DND-41 (cell line): ENCODE measurements at regions not wholly inside any gene's neighbourhood (a gene's known extent, or its start where the extent isn't known, plus 50 kb on each side); places are given as distances from the start of the nearest gene placed in this dataset.

Experiments used
- ATAC-seq: fragments of 200-7000 bp; cut with Tn5 transposase; 3 replicates; pipeline ENCODE4 v1.9.1; 2021; ENCODE audit warnings: low read depth; ENCODE audit not compliant: insufficient read depth
- DNase-seq: peaks from one replicate; pipeline ENCODE4 v3.0.0-alpha.2; 2020
- H2AFZ ChIP-seq: 2 replicates; pipeline ENCODE4 v1.6.0; 2012; ENCODE audit warnings: low read depth, low read length
- H3K27ac ChIP-seq: 2 replicates; pipeline ENCODE4 v1.5.1; 2012; ENCODE audit warnings: low read length, inconsistent platforms
- H3K27me3 ChIP-seq: fragments of 200-600 bp; sonication (generic); 2 replicates; pipeline ENCODE4 v1.6.0; 2012; ENCODE audit warnings: low read length, mild to moderate bottlenecking, inconsistent platforms; ENCODE audit not compliant: insufficient read depth, poor library complexity
- H3K36me3 ChIP-seq: 2 replicates; pipeline ENCODE4 v1.5.1; 2012; ENCODE audit warnings: low read length, inconsistent platforms; ENCODE audit not compliant: insufficient read depth
- H3K4me1 ChIP-seq: 2 replicates; pipeline ENCODE4 v1.5.1; 2012; ENCODE audit warnings: mild to moderate bottlenecking, low read length; ENCODE audit not compliant: insufficient read depth
- H3K4me2 ChIP-seq: 2 replicates; pipeline ENCODE4 v1.6.0; 2012; ENCODE audit warnings: mild to moderate bottlenecking, moderate library complexity, low read length, inconsistent platforms; ENCODE audit not compliant: insufficient read depth
- H3K4me3 ChIP-seq, 2 experiments: fragments of 200-600 bp in 1 of 2; shearing (Covaris generic) in 1 of 2; 2 replicates each; pipeline ENCODE4 v1.5.1; 2012 to 2016; ENCODE audit warnings: inconsistent platforms in 2 of 2, low read length in 2 of 2, mild to moderate bottlenecking in 2 of 2, low read depth in 1 of 2, moderate library complexity in 1 of 2
- H3K79me2 ChIP-seq: 2 replicates; pipeline ENCODE4 v1.6.0; 2012; ENCODE audit warnings: low read length, inconsistent platforms; ENCODE audit not compliant: insufficient read depth
- H3K9ac ChIP-seq: 2 replicates; pipeline ENCODE4 v1.6.0; 2012; ENCODE audit warnings: low read depth, mild to moderate bottlenecking, inconsistent platforms, low read length, moderate library complexity
- H3K9me3 ChIP-seq: 2 replicates; pipeline ENCODE4 v1.5.1; 2012; ENCODE audit warnings: low read length, moderate library complexity, mild to moderate bottlenecking, inconsistent platforms; ENCODE audit not compliant: insufficient read depth, severe bottlenecking
- H4K20me1 ChIP-seq: 2 replicates; pipeline ENCODE4 v1.6.0; 2012; ENCODE audit warnings: low read length; ENCODE audit not compliant: insufficient read depth
- EZH2 ChIP-seq: IDR thresholded peaks from 3 replicates; pipeline ENCODE4 v1.6.1; 2012; ENCODE audit warnings: borderline replicate concordance, low read depth, mild to moderate bottlenecking, moderate library complexity, low read length, inconsistent platforms; ENCODE audit not compliant: severe bottlenecking
- TF ChIP-seq, protein P1 (sequence below): IDR thresholded peaks from 2 replicates; pipeline ENCODE4 v1.5.1; 2012; ENCODE audit warnings: borderline replicate concordance, low read length, moderate library complexity, mild to moderate bottlenecking; ENCODE audit not compliant: poor library complexity, severe bottlenecking; ENCODE audit errors: extremely low read depth

DNA sequence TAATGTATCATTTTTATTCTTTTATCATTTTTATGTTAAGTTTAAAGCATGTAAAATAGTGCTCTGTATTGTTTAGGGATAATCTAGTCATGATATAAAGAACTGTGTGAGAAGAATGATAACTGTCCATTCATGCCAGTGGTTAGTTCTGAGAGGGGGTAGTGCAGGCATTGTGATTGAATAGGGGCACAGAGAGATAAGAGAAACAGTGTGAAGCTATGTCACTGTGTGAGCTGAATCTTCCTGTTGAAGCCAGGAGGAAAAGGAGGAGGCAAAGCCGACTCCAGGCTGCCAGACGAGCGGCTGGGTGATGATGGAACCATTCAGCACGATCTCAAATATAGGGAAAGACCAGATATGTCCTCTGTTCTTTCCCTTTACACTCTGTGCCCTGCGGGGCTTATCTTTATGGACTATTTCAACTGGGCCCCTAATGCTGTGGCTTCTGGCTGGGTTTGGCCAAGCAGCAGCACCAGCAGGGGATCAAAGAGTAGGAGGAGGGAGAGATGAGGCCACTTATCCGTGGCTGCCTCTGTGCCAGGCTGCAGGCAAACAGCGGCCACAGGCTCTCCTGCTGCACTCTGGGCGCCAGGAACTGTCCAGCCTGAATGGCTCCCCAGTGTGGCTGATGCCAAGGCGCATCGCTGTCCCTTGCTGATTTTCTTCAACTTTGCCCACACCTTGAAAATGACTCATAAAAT, 128.0 kb downstream of the SPP2 start:
- peak overlapping the region; percentile 15; the same call in 1 of the 2 replicates for H3K27ac ChIP-seq
- DNase-seq (no peak), ATAC-seq (peak; percentile 33; the same call in 2 of the 3 replicates)
- H3K4me2 ChIP-seq, result no peak overlapping the region
- no peak for TF ChIP-seq EZH2
- TF ChIP-seq, protein P1, sequence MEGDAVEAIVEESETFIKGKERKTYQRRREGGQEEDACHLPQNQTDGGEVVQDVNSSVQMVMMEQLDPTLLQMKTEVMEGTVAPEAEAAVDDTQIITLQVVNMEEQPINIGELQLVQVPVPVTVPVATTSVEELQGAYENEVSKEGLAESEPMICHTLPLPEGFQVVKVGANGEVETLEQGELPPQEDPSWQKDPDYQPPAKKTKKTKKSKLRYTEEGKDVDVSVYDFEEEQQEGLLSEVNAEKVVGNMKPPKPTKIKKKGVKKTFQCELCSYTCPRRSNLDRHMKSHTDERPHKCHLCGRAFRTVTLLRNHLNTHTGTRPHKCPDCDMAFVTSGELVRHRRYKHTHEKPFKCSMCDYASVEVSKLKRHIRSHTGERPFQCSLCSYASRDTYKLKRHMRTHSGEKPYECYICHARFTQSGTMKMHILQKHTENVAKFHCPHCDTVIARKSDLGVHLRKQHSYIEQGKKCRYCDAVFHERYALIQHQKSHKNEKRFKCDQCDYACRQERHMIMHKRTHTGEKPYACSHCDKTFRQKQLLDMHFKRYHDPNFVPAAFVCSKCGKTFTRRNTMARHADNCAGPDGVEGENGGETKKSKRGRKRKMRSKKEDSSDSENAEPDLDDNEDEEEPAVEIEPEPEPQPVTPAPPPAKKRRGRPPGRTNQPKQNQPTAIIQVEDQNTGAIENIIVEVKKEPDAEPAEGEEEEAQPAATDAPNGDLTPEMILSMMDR, result no peak
- H3K79me2 ChIP-seq, result peaks cover 66% of the 10 kb centered on the region
- no peaks in the 10 kb centered on the region for H3K9me3 ChIP-seq
- peaks cover 15% of the 10 kb centered on the region for H3K36me3 ChIP-seq
- H3K9ac ChIP-seq, result no peak overlapping the region
- no peak overlapping the region for H3K4me3 ChIP-seq
- no peaks in the 10 kb centered on the region for H4K20me1 ChIP-seq
- H3K27me3 ChIP-seq, result no peaks in the 10 kb centered on the region
- H2AFZ ChIP-seq, result no peak overlapping the region
- peaks cover 9% of the 10 kb centered on the region for H3K4me1 ChIP-seq

DNA sequence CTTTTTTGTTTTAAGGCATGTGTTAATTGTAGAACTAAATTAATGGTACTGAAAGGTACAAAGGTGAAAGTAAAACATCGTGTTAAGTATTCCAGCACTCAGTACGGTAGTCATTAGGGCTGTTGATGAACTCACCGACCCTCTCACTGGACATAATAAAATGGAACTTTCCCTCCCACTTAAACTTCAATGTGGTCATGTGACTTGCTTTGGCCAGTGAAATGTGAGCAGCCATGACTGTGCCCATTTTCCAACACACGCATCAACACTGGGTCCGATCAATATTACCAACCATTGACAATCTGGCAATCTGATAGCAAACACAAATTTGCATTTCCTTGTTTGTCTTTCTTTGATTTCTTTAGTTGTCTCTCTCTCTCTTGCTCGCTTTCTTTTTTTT, 125.1 kb downstream of the SPP2 start:
- no peak overlapping the region for H3K27ac ChIP-seq
- H3K4me2 ChIP-seq, result no peak overlapping the region
- H3K9ac ChIP-seq, result no peak overlapping the region
- H2AFZ ChIP-seq, result no peak overlapping the region
- no peak overlapping the region for H3K4me3 ChIP-seq
- no peak for DNase-seq
- H4K20me1 ChIP-seq, result no peaks in the 10 kb centered on the region
- TF ChIP-seq EZH2, result no peak
- TF ChIP-seq, protein P1, result no peak
- H3K4me1 ChIP-seq, result no peaks in the 10 kb centered on the region
- peaks cover 25% of the 10 kb centered on the region for H3K36me3 ChIP-seq
- no peaks in the 10 kb centered on the region for H3K9me3 ChIP-seq
- H3K79me2 ChIP-seq, result peaks cover 39% of the 10 kb centered on the region
- no peak for ATAC-seq
- no peaks in the 10 kb centered on the region for H3K27me3 ChIP-seq

DNA sequence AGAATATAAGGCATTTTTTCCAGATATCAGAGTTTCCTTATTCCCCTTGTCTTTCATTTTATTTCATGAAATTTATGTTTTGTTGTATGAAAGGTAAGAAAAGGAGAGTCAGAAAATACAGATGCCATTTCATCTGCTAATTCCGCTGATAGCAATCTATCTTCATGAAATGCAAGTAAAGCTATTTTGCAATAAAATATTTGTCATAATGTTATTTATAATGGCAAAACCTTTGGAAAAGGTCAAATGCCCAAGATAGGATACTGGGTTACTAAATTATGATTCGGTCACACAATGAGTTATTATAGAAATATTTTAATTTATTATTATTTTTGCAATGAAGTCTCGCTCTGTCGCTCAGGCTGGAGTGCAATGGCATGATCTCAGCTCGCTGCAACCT, 124.2 kb downstream of the SPP2 start:
- no peak for ATAC-seq
- no peaks in the 10 kb centered on the region for H4K20me1 ChIP-seq
- H3K36me3 ChIP-seq, result peaks cover 25% of the 10 kb centered on the region

More for the DNA sequence above, 124.2 kb downstream of the SPP2 start:
- no peak overlapping the region for H2AFZ ChIP-seq
- H3K4me2 ChIP-seq, result no peak overlapping the region
- no peaks in the 10 kb centered on the region for H3K4me1 ChIP-seq
- H3K27me3 ChIP-seq, result no peaks in the 10 kb centered on the region
- H3K4me3 ChIP-seq, result no peak overlapping the region
- no peak overlapping the region for H3K27ac ChIP-seq
- TF ChIP-seq EZH2, result no peak
- TF ChIP-seq, protein P1, result no peak
- H3K79me2 ChIP-seq, result peaks cover 30% of the 10 kb centered on the region
- no peaks in the 10 kb centered on the region for H3K9me3 ChIP-seq
- H3K9ac ChIP-seq, result no peak overlapping the region
- DNase-seq, result no peak
